Testis (tissue), 2 donors: ENCODE measurements at regions not wholly inside any gene's neighbourhood (a gene's known extent, or its start where the extent isn't known, plus 50 kb on each side); places are given as distances from the start of the nearest gene placed in this dataset.

Experiments
- POLR2A ChIP-seq: fragments of 450-650 bp; IDR thresholded peaks from one replicate; pipeline ENCODE4 v1.6.1; 2017; ENCODE audit warnings: antibody characterized with exemption, mild to moderate bottlenecking, moderate library complexity
- TF ChIP-seq, protein P1 (sequence below), 3 experiments: fragments of 450-650 bp in 2 of 3; fragments of 200-600 bp in 1 of 3; sonication (generic) in 1 of 3; IDR thresholded peaks; one replicate each; pipeline ENCODE4 v1.5.1; 2016 to 2019; ENCODE audit warnings: antibody characterized with exemption in 3 of 3, mild to moderate bottlenecking in 2 of 3, moderate library complexity in 1 of 3

DNA sequence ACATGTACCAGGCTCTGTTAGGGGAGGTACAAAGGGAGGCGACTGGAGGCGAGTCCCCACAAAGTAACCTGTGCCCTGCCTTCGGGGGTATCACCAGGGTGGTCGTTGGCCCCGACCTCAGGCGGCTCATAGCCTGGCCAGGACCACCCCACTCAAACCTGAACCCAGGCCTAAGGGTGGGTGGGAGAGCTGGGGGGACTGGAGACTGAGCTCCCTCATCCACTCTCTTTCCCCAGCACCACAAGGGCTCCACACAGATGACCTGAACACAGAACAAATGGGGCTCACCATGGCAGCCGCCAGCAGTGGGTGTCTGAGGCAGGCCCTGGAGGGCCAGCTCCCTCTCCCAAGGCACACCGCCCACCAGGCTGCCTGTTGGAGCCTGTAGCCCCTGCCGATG is 120.6 kb upstream of the TNRC6C start:
- no peak for TF ChIP-seq POLR2A
- TF ChIP-seq, protein P1, sequence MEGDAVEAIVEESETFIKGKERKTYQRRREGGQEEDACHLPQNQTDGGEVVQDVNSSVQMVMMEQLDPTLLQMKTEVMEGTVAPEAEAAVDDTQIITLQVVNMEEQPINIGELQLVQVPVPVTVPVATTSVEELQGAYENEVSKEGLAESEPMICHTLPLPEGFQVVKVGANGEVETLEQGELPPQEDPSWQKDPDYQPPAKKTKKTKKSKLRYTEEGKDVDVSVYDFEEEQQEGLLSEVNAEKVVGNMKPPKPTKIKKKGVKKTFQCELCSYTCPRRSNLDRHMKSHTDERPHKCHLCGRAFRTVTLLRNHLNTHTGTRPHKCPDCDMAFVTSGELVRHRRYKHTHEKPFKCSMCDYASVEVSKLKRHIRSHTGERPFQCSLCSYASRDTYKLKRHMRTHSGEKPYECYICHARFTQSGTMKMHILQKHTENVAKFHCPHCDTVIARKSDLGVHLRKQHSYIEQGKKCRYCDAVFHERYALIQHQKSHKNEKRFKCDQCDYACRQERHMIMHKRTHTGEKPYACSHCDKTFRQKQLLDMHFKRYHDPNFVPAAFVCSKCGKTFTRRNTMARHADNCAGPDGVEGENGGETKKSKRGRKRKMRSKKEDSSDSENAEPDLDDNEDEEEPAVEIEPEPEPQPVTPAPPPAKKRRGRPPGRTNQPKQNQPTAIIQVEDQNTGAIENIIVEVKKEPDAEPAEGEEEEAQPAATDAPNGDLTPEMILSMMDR (IDR thresholded peaks at IDR 0.05), result no peak
